Astrocyte of the cerebellum (primary cell): ENCODE measurements at regions not wholly inside any gene's neighbourhood (a gene's known extent, or its start where the extent isn't known, plus 50 kb on each side); places are given as distances from the start of the nearest gene placed in this dataset.

ENCODE experiments used
- DNase-seq: peaks from one replicate; pipeline ENCODE4 v3.0.0-alpha.2; 2011; ENCODE audit warnings: low read depth
- H3K4me3 ChIP-seq: 2 replicates; pipeline ENCODE4 v1.5.1; 2011; ENCODE audit warnings: mild to moderate bottlenecking, low read depth, low read length, moderate library complexity
- in situ Hi-C: cut with HindIII; loops from 2 replicates; pipeline ENCODE4 v1.10.0; 2017; ENCODE audit warnings: low sequenced_read_pairs
- TF ChIP-seq, protein P1 (sequence below): IDR thresholded peaks from 2 replicates; pipeline ENCODE4 v1.5.1; 2012; ENCODE audit warnings: low read length, low read depth, moderate library complexity, mild to moderate bottlenecking; ENCODE audit errors: missing control alignments

GRCh38 chr6:91243436-91243835 is 656.6 kb upstream of the MAP3K7 start:
- no peak for DNase-seq
- in situ Hi-C loops, result no loop called here
- H3K4me3 ChIP-seq, result no peak overlapping the region
- TF ChIP-seq, protein P1, sequence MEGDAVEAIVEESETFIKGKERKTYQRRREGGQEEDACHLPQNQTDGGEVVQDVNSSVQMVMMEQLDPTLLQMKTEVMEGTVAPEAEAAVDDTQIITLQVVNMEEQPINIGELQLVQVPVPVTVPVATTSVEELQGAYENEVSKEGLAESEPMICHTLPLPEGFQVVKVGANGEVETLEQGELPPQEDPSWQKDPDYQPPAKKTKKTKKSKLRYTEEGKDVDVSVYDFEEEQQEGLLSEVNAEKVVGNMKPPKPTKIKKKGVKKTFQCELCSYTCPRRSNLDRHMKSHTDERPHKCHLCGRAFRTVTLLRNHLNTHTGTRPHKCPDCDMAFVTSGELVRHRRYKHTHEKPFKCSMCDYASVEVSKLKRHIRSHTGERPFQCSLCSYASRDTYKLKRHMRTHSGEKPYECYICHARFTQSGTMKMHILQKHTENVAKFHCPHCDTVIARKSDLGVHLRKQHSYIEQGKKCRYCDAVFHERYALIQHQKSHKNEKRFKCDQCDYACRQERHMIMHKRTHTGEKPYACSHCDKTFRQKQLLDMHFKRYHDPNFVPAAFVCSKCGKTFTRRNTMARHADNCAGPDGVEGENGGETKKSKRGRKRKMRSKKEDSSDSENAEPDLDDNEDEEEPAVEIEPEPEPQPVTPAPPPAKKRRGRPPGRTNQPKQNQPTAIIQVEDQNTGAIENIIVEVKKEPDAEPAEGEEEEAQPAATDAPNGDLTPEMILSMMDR, result no peak

DNA sequence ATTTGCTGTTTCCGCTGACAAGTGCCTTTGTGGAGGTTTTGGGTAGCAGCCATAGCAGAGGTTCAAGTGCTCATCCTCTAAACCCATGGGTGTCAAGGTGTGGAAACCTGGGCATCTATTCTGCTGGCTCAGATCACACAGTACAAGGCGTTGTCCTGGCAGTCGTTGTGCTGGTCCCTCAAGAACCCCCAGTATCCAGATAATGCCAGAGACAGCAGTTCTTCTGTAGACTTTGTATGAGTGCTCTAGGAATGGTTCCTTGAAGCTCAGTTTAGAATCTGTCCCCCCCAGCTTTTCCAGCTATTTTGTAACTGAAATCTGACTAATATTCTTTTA is 655.7 kb upstream of the MAP3K7 start:
- H3K4me3 ChIP-seq, result no peak overlapping the region
- in situ Hi-C loops, result no loop called here
- DNase-seq, result no peak
- TF ChIP-seq, protein P1, result no peak

DNA sequence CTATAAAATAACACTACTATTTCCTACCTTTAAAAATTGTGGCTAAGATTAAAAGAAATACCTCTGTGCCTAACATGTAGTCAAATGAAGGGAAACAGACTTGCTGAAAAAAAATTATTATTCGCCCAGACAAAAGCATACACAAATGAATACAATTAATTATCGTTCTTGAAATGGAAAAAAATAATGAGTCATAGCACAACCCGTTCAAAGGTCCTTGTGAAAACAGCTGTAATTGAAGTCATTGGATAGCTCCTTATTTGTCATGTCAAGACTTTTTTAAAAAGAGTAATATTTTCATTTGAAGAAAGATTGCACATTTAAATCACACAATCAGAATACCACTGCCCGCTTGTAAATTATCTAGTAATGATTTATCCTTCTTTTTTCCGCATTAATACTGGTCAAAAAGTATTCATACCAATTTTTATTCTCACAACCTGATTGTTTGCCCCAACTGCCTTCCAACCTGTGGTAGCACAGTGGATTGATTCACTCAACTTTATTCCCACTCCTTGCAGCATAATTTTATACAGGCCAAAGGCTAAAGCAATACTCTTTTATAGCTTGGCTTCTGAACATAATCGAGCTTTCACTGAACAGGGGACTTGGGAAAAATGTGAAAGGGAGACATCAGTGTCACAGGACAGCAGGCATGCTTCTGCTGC is 655.2 kb upstream of the MAP3K7 start:
- H3K4me3 ChIP-seq, result no peak overlapping the region
- TF ChIP-seq, protein P1, result no peak
- DNase-seq, result no peak
- in situ Hi-C loops, result no loop called here

DNA sequence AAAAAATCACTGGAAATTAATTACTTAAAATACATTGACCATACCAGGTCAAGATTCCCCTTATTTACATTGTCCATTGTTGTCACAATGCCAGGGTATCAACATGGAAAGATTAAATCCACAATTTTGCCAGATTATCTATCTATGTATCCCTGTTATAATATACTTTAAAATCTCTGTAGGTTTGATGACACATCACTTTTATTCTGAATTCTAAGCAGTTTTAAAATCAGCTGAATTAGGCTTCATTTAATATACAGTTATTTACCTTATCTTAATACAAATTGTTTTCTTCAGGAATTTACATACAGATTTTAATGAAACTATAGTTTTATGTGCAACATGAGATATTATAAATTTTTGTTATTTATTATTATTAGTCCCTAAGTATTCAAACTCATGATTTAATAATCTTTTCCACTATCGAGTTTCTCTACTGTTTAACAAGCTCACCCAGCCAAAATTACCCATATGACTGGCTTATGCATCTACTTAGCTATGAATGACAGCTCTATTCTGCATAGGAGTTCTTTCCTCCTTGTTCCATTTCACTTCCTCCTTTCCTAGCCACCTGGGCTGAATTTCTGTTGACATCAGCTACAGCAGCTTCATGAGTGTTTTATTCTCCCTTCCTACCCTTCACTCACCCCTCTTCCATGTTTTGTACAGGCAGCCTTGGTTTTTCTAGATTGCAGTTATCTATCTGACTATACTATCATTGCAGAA is 654.2 kb upstream of the MAP3K7 start:
- in situ Hi-C loops, result no loop called here
- TF ChIP-seq, protein P1, result no peak
- DNase-seq, result no peak
- H3K4me3 ChIP-seq, result no peak overlapping the region

- in situ Hi-C loops, result no loop called here
- TF ChIP-seq, protein P1, result no peak
These were observed 634.3 kb upstream of the MAP3K7 start for GRCh38 chr6:91221072-91221720.

DNA sequence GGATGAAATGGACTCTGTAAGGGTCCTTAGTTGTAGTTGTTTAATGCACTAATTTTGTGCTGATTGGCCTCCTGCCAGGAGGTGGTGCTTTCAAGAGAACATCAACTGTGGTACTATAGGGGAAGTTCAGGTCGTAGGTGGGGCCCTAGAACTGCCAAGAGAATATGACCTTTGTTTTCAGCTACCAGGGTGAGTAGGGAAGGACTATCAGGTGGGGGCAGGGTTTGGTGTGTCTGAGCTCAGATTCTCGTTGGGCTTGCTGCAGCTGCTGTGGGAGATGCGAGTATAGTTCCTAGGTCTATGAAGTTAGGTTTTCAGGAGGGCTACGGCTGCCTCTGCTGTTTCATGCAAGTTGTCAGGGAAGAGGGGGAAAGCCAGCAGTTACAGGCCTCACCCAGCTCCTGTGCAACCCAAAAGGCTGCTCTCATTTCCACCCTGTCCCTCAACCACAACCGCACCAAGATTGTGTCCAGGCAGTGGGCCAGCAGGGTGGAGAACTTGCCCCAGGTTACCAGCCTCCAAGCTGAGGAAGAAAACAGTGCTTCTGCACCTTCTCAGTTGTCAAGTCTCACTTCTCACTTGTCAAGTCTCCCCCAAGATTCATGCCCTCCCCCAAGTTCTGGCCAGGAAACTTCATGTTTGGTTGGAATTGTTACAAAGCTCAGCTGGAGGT is 626.5 kb upstream of the MAP3K7 start:
- TF ChIP-seq, protein P1, result no peak
- no peak for DNase-seq
- H3K4me3 ChIP-seq, result no peak overlapping the region
- in situ Hi-C loops, result no loop called here

More at GRCh38 chr6:91221072-91221720, 634.3 kb upstream of the MAP3K7 start:
- no peak for DNase-seq
- no peak overlapping the region for H3K4me3 ChIP-seq
